HepG2 (cell line): ENCODE measurements at regions not wholly inside any gene's neighbourhood (a gene's known extent, or its start where the extent isn't known, plus 50 kb on each side); places are given as distances from the start of the nearest gene placed in this dataset.
A peak's percentile ranks its signal among the peaks of the same experiment; 100 is the strongest.

ENCODE experiments used
- AKAP8 ChIP-seq: sonication (generic); formaldehyde crosslinking; IDR thresholded peaks from 2 replicates; pipeline ENCODE4 v1.5.1; 2020; ENCODE audit warnings: mild to moderate bottlenecking, missing genetic modification reagents
- CTCF ChIP-seq: sonication (generic); formaldehyde crosslinking; IDR thresholded peaks from 2 replicates; pipeline ENCODE4 v1.5.0; 2020; ENCODE audit warnings: mild to moderate bottlenecking, missing genetic modification reagents, moderate library complexity
- FOSL2 ChIP-seq: sonication (generic); formaldehyde crosslinking; IDR thresholded peaks from 2 replicates; pipeline ENCODE4 v1.4.0; 2020; ENCODE audit warnings: missing genetic modification reagents
- GFI1 ChIP-seq: sonication (generic); formaldehyde crosslinking; IDR thresholded peaks from 2 replicates; pipeline ENCODE4 v1.5.0; 2020; ENCODE audit warnings: missing genetic modification reagents, mild to moderate bottlenecking, borderline replicate concordance
- HBP1 ChIP-seq: IDR thresholded peaks from 2 replicates; pipeline ENCODE4 v1.6.1; 2016; ENCODE audit warnings: low read depth, control low read depth
- HMGXB4 ChIP-seq, 2 experiments: sonication (generic) in 1 of 2; formaldehyde crosslinking in 1 of 2; IDR thresholded peaks; 2 replicates each; pipeline versions ENCODE4 v1.4.0 to v1.6.1; 2018 to 2020; ENCODE audit warnings: missing genetic modification reagents in 2 of 2, borderline replicate concordance in 1 of 2, low read depth in 1 of 2, mild to moderate bottlenecking in 1 of 2, missing biosample characterization in 1 of 2
- KMT2A ChIP-seq: sonication (generic); formaldehyde crosslinking; IDR thresholded peaks from 2 replicates; pipeline ENCODE4 v1.4.0; 2020; ENCODE audit warnings: missing genetic modification reagents
- MXD4 ChIP-seq: IDR thresholded peaks from 2 replicates; pipeline ENCODE4 v1.6.1; 2016; ENCODE audit warnings: mild to moderate bottlenecking, missing biosample characterization, missing genetic modification reagents
- NFE2L1 ChIP-seq: sonication (generic); formaldehyde crosslinking; IDR thresholded peaks from 2 replicates; pipeline ENCODE4 v1.4.0; 2020; ENCODE audit warnings: missing genetic modification reagents, mild to moderate bottlenecking, borderline replicate concordance
- RBM39 ChIP-seq: fragments of 200-400 bp; formaldehyde crosslinking; IDR thresholded peaks from one replicate; pipeline ENCODE4 v1.6.1; 2018; ENCODE audit warnings: antibody characterized with exemption, mild to moderate bottlenecking, low read depth, low read length; ENCODE audit not compliant: poor library complexity, severe bottlenecking
- SIX1 ChIP-seq: sonication (generic); formaldehyde crosslinking; IDR thresholded peaks from 2 replicates; pipeline ENCODE4 v1.4.0; 2020; ENCODE audit warnings: missing genetic modification reagents, borderline replicate concordance
- SIX4 ChIP-seq: sonication (generic); formaldehyde crosslinking; IDR thresholded peaks from 2 replicates; pipeline ENCODE4 v1.4.0; 2020; ENCODE audit warnings: missing genetic modification reagents
- SOX13 ChIP-seq, 3 experiments: fragments of 450-650 bp in 1 of 3; sonication (generic) in 1 of 3; formaldehyde crosslinking in 1 of 3; IDR thresholded peaks in 2 of 3; conservative IDR thresholded peaks in 1 of 3; 2 replicates each; pipeline versions ENCODE4 v1.5.0 to v1.6.1; 2016 to 2020; ENCODE audit warnings: antibody characterized with exemption in 1 of 3, mild to moderate bottlenecking in 1 of 3, missing compliant biosample characterization in 1 of 3, missing genetic modification reagents in 1 of 3, moderate library complexity in 1 of 3
- ZBTB49 ChIP-seq: sonication (generic); formaldehyde crosslinking; IDR thresholded peaks from 2 replicates; pipeline ENCODE4 v1.4.0; 2020; ENCODE audit warnings: missing genetic modification reagents, borderline replicate concordance
- ZFX ChIP-seq: sonication (generic); formaldehyde crosslinking; IDR thresholded peaks from 2 replicates; pipeline ENCODE4 v1.4.0; 2020; ENCODE audit warnings: mild to moderate bottlenecking, low read depth, missing genetic modification reagents, moderate library complexity
- ZKSCAN8 ChIP-seq: IDR thresholded peaks from 2 replicates; pipeline ENCODE4 v1.6.1; 2016; ENCODE audit warnings: borderline replicate concordance, missing genetic modification reagents, missing compliant biosample characterization
- ZNF17 ChIP-seq: sonication (generic); formaldehyde crosslinking; IDR thresholded peaks from 2 replicates; pipeline ENCODE4 v1.5.0; 2020; ENCODE audit warnings: mild to moderate bottlenecking, missing genetic modification reagents
- ZNF253 ChIP-seq: sonication (generic); formaldehyde crosslinking; IDR thresholded peaks from 2 replicates; pipeline ENCODE4 v1.8.0; 2022; ENCODE audit warnings: mild to moderate bottlenecking, missing genetic modification reagents, borderline replicate concordance
- ZNF451 ChIP-seq: sonication (generic); formaldehyde crosslinking; IDR thresholded peaks from 2 replicates; pipeline ENCODE4 v1.5.0; 2020; ENCODE audit warnings: mild to moderate bottlenecking, missing genetic modification reagents
- ZNF572 ChIP-seq: sonication (generic); formaldehyde crosslinking; IDR thresholded peaks from 2 replicates; pipeline ENCODE4 v1.5.1; 2020; ENCODE audit warnings: mild to moderate bottlenecking, missing genetic modification reagents
- ZNF780A ChIP-seq: sonication (generic); formaldehyde crosslinking; IDR thresholded peaks from 2 replicates; pipeline ENCODE4 v1.8.0; 2022; ENCODE audit warnings: mild to moderate bottlenecking, missing genetic modification reagents, moderate library complexity

- TF ChIP-seq HBP1 (CRISPR knock-in tag) (0 out of 2 replicates have a peak, but pooled peaks have one; percentile 29), ZNF253 (CRISPR knock-in tag) (no peak), FOSL2 (CRISPR knock-in tag) (peak; percentile 99), ZNF572 (CRISPR knock-in tag) (no peak), SIX1 (CRISPR knock-in tag) (peak; percentile 87), ZNF780A (no peak), HMGXB4 (CRISPR knock-in tag; IDR thresholded peaks at IDR 0.05; ENCODE audit: borderline replicate concordance in 1 of 2, low read depth in 1 of 2) (peak in 1 of 2 experiments; percentile 53; a peak in 3 of 4 replicates), SIX4 (CRISPR knock-in tag) (0 out of 2 replicates have a peak, but pooled peaks have one; percentile 64), ZFX (CRISPR knock-in tag) (peak; percentile 84), MXD4 (CRISPR knock-in tag) (no peak; the same call in 1 of the 2 replicates), ZBTB49 (CRISPR knock-in tag) (no peak), ZNF17 (no peak), ZKSCAN8 (CRISPR knock-in tag) (peak; percentile 90), SOX13 (IDR thresholded peaks at IDR 0.05) (peak; percentile 53; the same call in 1 of the 2 replicates), SOX13 (CRISPR knock-in tag; conservative IDR thresholded peaks at IDR 0.05 in 1 of 2, IDR thresholded peaks at IDR 0.05 in 1 of 2) (peak in 1 of 2 experiments; percentile 94; a peak in 2 of 4 replicates), NFE2L1 (CRISPR knock-in tag) (no peak), CTCF (CRISPR knock-in tag) (no peak), ZNF451 (CRISPR knock-in tag) (no peak), AKAP8 (CRISPR knock-in tag) (no peak), KMT2A (no peak), GFI1 (CRISPR knock-in tag) (peak; percentile 100), RBM39 (no peak)
These were observed 50.9 kb upstream of the FAM169A start (continued) for GRCh38 chr5:74916831-74917710.
